H9 (cell line): ENCODE measurements at regions not wholly inside any gene's neighbourhood (a gene's known extent, or its start where the extent isn't known, plus 50 kb on each side); places are given as distances from the start of the nearest gene placed in this dataset.

Source experiments
- DNase-seq: peaks from one replicate; pipeline ENCODE4 v3.0.0-alpha.2; 2017
- H2AFZ ChIP-seq: one replicate; pipeline ENCODE4 v1.6.1; 2013; ENCODE audit warnings: mild to moderate bottlenecking, low read length, control low read depth, moderate library complexity
- H2AK5ac ChIP-seq: 2 replicates; pipeline ENCODE4 v1.6.1; 2013; ENCODE audit warnings: low read length, control low read depth, mixed read lengths; ENCODE audit not compliant: insufficient read length
- H2BK120ac ChIP-seq: one replicate; pipeline ENCODE4 v1.6.1; 2013; ENCODE audit warnings: low read depth, mild to moderate bottlenecking, low read length, control low read depth, inconsistent platforms; ENCODE audit not compliant: poor library complexity, severe bottlenecking
- H2BK12ac ChIP-seq: 2 replicates; pipeline ENCODE4 v1.6.1; 2013; ENCODE audit warnings: low read length, control low read depth, mixed read lengths, low read depth; ENCODE audit not compliant: insufficient read length
- H2BK15ac ChIP-seq: 2 replicates; pipeline ENCODE4 v1.6.1; 2013; ENCODE audit warnings: low read depth, low read length, control low read depth
- H2BK20ac ChIP-seq: one replicate; pipeline ENCODE4 v1.6.1; 2013; ENCODE audit warnings: low read depth, mild to moderate bottlenecking, low read length, control low read depth, inconsistent platforms; ENCODE audit not compliant: poor library complexity, severe bottlenecking
- H2BK5ac ChIP-seq: 2 replicates; pipeline ENCODE4 v1.6.1; 2013; ENCODE audit warnings: low read length, control low read depth, mixed read lengths; ENCODE audit not compliant: insufficient read length
- H3K14ac ChIP-seq: 2 replicates; pipeline ENCODE4 v1.6.1; 2013; ENCODE audit warnings: low read length, control low read depth; ENCODE audit not compliant: insufficient read depth
- H3K18ac ChIP-seq: 2 replicates; pipeline ENCODE4 v1.6.1; 2013; ENCODE audit warnings: low read depth, mild to moderate bottlenecking, mixed read lengths, low read length, control low read depth; ENCODE audit not compliant: insufficient read length
- H3K23ac ChIP-seq: 2 replicates; pipeline ENCODE4 v1.6.1; 2013; ENCODE audit warnings: low read length, control low read depth, mixed read lengths, low read depth; ENCODE audit not compliant: insufficient read length
- H3K23me2 ChIP-seq: 2 replicates; pipeline ENCODE4 v1.6.1; 2013; ENCODE audit warnings: low read depth, mild to moderate bottlenecking, mixed read lengths, low read length, control low read depth; ENCODE audit not compliant: insufficient read length, poor library complexity, severe bottlenecking
- H3K27ac ChIP-seq: 2 replicates; pipeline ENCODE4 v1.5.1; 2013; ENCODE audit warnings: low read length, control low read depth, mixed read lengths, low read depth; ENCODE audit not compliant: insufficient read length
- H3K27me3 ChIP-seq: 2 replicates; pipeline ENCODE4 v1.6.1; 2013; ENCODE audit warnings: low read length, control low read depth, inconsistent platforms; ENCODE audit not compliant: insufficient read depth
- H3K4ac ChIP-seq: 2 replicates; pipeline ENCODE4 v1.6.1; 2013; ENCODE audit warnings: low read depth, mild to moderate bottlenecking, control low read depth, inconsistent platforms, low read length, moderate library complexity
- H3K4me1 ChIP-seq: 2 replicates; pipeline ENCODE4 v1.6.1; 2013; ENCODE audit warnings: low read length, control low read depth, inconsistent platforms; ENCODE audit not compliant: insufficient read depth
- H3K4me2 ChIP-seq: 2 replicates; pipeline ENCODE4 v1.6.1; 2013; ENCODE audit warnings: low read length, control low read depth, mixed read lengths; ENCODE audit not compliant: insufficient read length, insufficient read depth
- H3K56ac ChIP-seq: 2 replicates; pipeline ENCODE4 v1.6.1; 2013; ENCODE audit warnings: low read depth, mild to moderate bottlenecking, mixed read lengths, low read length, control low read depth; ENCODE audit not compliant: insufficient read length
- H3K79me1 ChIP-seq: 2 replicates; pipeline ENCODE4 v1.6.1; 2013; ENCODE audit warnings: low read depth, mild to moderate bottlenecking, moderate library complexity, low read length, control low read depth, inconsistent platforms; ENCODE audit not compliant: insufficient read depth, poor library complexity, severe bottlenecking
- H3K79me2 ChIP-seq: 2 replicates; pipeline ENCODE4 v1.6.1; 2013; ENCODE audit warnings: low read length, control low read depth, inconsistent platforms; ENCODE audit not compliant: insufficient read depth
- H3K9ac ChIP-seq: 2 replicates; pipeline ENCODE4 v1.6.1; 2013; ENCODE audit warnings: low read length, control low read depth, mixed read lengths; ENCODE audit not compliant: insufficient read length; ENCODE audit errors: extremely low read depth
- H3K9me3 ChIP-seq: one replicate; pipeline ENCODE4 v1.6.1; 2013; ENCODE audit warnings: low read depth, low read length, inconsistent platforms; ENCODE audit not compliant: control insufficient read depth
- H3T11ph ChIP-seq: one replicate; pipeline ENCODE4 v1.6.1; 2013; ENCODE audit warnings: mild to moderate bottlenecking, low read length, control low read depth, inconsistent platforms
- H4K20me1 ChIP-seq: one replicate; pipeline ENCODE4 v1.6.1; 2013; ENCODE audit not compliant: control insufficient read depth, insufficient read length, insufficient read depth
- H4K5ac ChIP-seq: 2 replicates; pipeline ENCODE4 v1.6.1; 2013; ENCODE audit warnings: low read depth, mild to moderate bottlenecking, mixed read lengths, low read length, control low read depth; ENCODE audit not compliant: insufficient read length
- H4K8ac ChIP-seq: replicated peaks from 2 replicates; pipeline ENCODE4 v1.6.1; 2013; ENCODE audit warnings: low read length, control low read depth, mixed read lengths, low read depth; ENCODE audit not compliant: insufficient read length
- H4K91ac ChIP-seq: 2 replicates; pipeline ENCODE4 v1.6.1; 2013; ENCODE audit warnings: low read depth, mild to moderate bottlenecking, moderate library complexity, mixed read lengths, low read length, control low read depth; ENCODE audit not compliant: insufficient read length
- H3K27ac Mint-ChIP-seq, 3 experiments: 2 replicates in 2 of 3; 3 replicates in 1 of 3; pipeline ENCODE4 v1.8.0; 2020 to 2021; ENCODE audit warnings: mixed read lengths in 3 of 3, mild to moderate bottlenecking in 1 of 3, moderate library complexity in 1 of 3
- H3K27me3 Mint-ChIP-seq: 2 replicates; pipeline ENCODE4 v1.8.0; 2021; ENCODE audit warnings: low read depth, mild to moderate bottlenecking, moderate library complexity, mixed read lengths
- H3K36me3 Mint-ChIP-seq, 3 experiments: 2 replicates in 2 of 3; 3 replicates in 1 of 3; pipeline ENCODE4 v1.8.0; 2020 to 2021; ENCODE audit warnings: low read depth in 3 of 3, mixed read lengths in 3 of 3; ENCODE audit not compliant: insufficient read depth in 1 of 3
- H3K4me1 Mint-ChIP-seq, 2 experiments: 2 replicates each; pipeline ENCODE4 v1.8.0; 2020; ENCODE audit warnings: mixed read lengths in 2 of 2
- H3K4me3 Mint-ChIP-seq, 2 experiments: 2 replicates in 1 of 2; 3 replicates in 1 of 2; pipeline ENCODE4 v1.8.0; 2020 to 2021; ENCODE audit warnings: mild to moderate bottlenecking in 2 of 2, mixed read lengths in 2 of 2, moderate library complexity in 1 of 2
- H3K9me3 Mint-ChIP-seq, 2 experiments: 2 replicates in 1 of 2; 3 replicates in 1 of 2; pipeline ENCODE4 v1.8.0; 2020; ENCODE audit warnings: mild to moderate bottlenecking in 2 of 2, mixed read lengths in 2 of 2, moderate library complexity in 1 of 2
- CTCF ChIP-seq: fragments of 200-600 bp; sonication (generic); conservative IDR thresholded peaks from 3 replicates; pipeline ENCODE4 v1.8.0; 2021; ENCODE audit warnings: antibody characterized with exemption, mild to moderate bottlenecking
- whole genome bisulfite sequencing: extraction: QIAGEN DNeasy Blood & Tissue Kit; methylation state at CpG from one replicate; pipeline ENCODE4 v1.1.7; 2013; ENCODE audit warnings: missing lambda C conversion rate, low lambda C conversion rate, mixed read lengths; ENCODE audit not compliant: insufficient read length; ENCODE audit errors: extremely low coverage; 5-methylcytosine and 5-hydroxymethylcytosine counted together

GRCh38 chr7:47066976-47067614 lies 514.8 kb downstream of the TNS3 start:
- Mint-ChIP-seq H3K27me3 (no peaks in the 10 kb centered on the region; the same call in 1 of the 2 replicates), H3K9me3 (no peaks in the 10 kb centered on the region; a peak in 2 of 5 replicates), H3K36me3 (no peaks in the 10 kb centered on the region; a peak in 1 of 7 replicates), H3K27ac (no peak overlapping the region), H3K4me1 (peaks cover 0 to 2% of the 10 kb centered on the region in 2 experiments; a peak in 1 of 4 replicates), H3K4me3 (no peak overlapping the region)
- Histone ChIP-seq H3K9me3 (no peaks in the 10 kb centered on the region), H2AK5ac (no peak overlapping the region), H3K23ac (no peak overlapping the region), H2AFZ (no peak overlapping the region), H3K27ac (no peak overlapping the region), H3K18ac (no peak overlapping the region), H4K8ac (no peak overlapping the region), H3K14ac (no peak overlapping the region), H2BK20ac (no peak overlapping the region), H4K5ac (no peak overlapping the region), H3T11ph (no peak overlapping the region), H3K23me2 (no peaks in the 10 kb centered on the region), H3K79me1 (no peaks in the 10 kb centered on the region), H3K4me2 (no peak overlapping the region), H3K9ac (no peak overlapping the region), H3K56ac (no peak overlapping the region), H2BK12ac (no peak overlapping the region), H3K4ac (no peak overlapping the region), H3K27me3 (no peaks in the 10 kb centered on the region), H2BK15ac (no peak overlapping the region), H3K79me2 (no peaks in the 10 kb centered on the region), H2BK5ac (no peak overlapping the region), H4K20me1 (no peaks in the 10 kb centered on the region), H3K4me1 (no peaks in the 10 kb centered on the region), H2BK120ac (no peak overlapping the region), H4K91ac (no peak overlapping the region)
- no peak for TF ChIP-seq CTCF
- no CpG with 5 or more reads among the region's 9 CpGs for WGBS
- no peak for DNase-seq
